H1 (cell line): ENCODE measurements at regions not wholly inside any gene's neighbourhood (a gene's known extent, or its start where the extent isn't known, plus 50 kb on each side); places are given as distances from the start of the nearest gene placed in this dataset.

Experiments
- CTCF ChIA-PET: fragments of 300-600 bp; sonication (Branson Sonifier 250); formaldehyde crosslinking; loops from one replicate; lab custom pipeline; 2021; ENCODE audit not compliant: partially characterized antibody; lab: Charles Lee
- POLR2A ChIA-PET: fragments of 300-600 bp; sonication (Branson Sonifier 250); formaldehyde crosslinking; loops from one replicate; lab custom pipeline; 2021; ENCODE audit warnings: inconsistent platforms; ENCODE audit not compliant: partially characterized antibody; lab: Charles Lee
- DNase-seq, 2 experiments: peaks; one replicate each; pipeline versions ENCODE4 v3.0.0 to v3.0.0-alpha.2; 2010 to 2022; ENCODE audit warnings: low spot score in 2 of 2, low read depth in 1 of 2, mixed read lengths in 1 of 2
- FAIRE-seq: peaks from 2 replicates; lab custom pipeline; 2011; peaks lifted over from hg19 to GRCh38; lab: Jason Lieb, UNC
- H2AFZ ChIP-seq: 2 replicates; pipeline ENCODE4 v1.8.1; 2012; ENCODE audit warnings: low read length, inconsistent platforms
- H2AK5ac ChIP-seq: 2 replicates; pipeline ENCODE4 v1.6.1; 2013; ENCODE audit warnings: low read depth, low read length
- H2BK120ac ChIP-seq: replicated peaks from 2 replicates; pipeline ENCODE3; 2013; ENCODE audit warnings: low read depth, low read length, inconsistent platforms
- H2BK12ac ChIP-seq: 2 replicates; pipeline ENCODE4 v1.6.1; 2013; ENCODE audit warnings: low read depth, low read length
- H2BK15ac ChIP-seq: 2 replicates; pipeline ENCODE4 v1.6.1; 2013; ENCODE audit warnings: low read length
- H2BK20ac ChIP-seq: 2 replicates; pipeline ENCODE4 v1.6.1; 2013; ENCODE audit warnings: low read length
- H2BK5ac ChIP-seq: 2 replicates; pipeline ENCODE4 v1.6.1; 2013; ENCODE audit warnings: low read depth, low read length
- H3K14ac ChIP-seq: 2 replicates; pipeline ENCODE4 v1.6.1; 2013; ENCODE audit warnings: inconsistent platforms; ENCODE audit not compliant: insufficient read length
- H3K18ac ChIP-seq: 2 replicates; pipeline ENCODE4 v1.6.1; 2013; ENCODE audit warnings: low read length; ENCODE audit errors: extremely low read depth
- H3K23ac ChIP-seq: 2 replicates; pipeline ENCODE4 v1.6.1; 2013; ENCODE audit warnings: inconsistent platforms; ENCODE audit not compliant: insufficient read length
- H3K23me2 ChIP-seq: 2 replicates; pipeline ENCODE4 v1.6.1; 2013; ENCODE audit warnings: low read depth, low read length
- H3K27ac ChIP-seq: 2 replicates; pipeline ENCODE4 v1.6.1; 2011; ENCODE audit warnings: low read depth, low read length, inconsistent platforms
- H3K27me3 ChIP-seq, 4 experiments: replicated peaks in 1 of 4; 1 replicate in 1 of 4; 2 replicates in 3 of 4; pipeline versions ENCODE4 v1.6.1 to v1.8.1; 2011 to 2013; ENCODE audit warnings: low read length in 3 of 4, mild to moderate bottlenecking in 3 of 4, inconsistent platforms in 2 of 4, mixed read lengths in 2 of 4, moderate library complexity in 1 of 4; ENCODE audit not compliant: control insufficient read depth in 3 of 4, insufficient read depth in 3 of 4; ENCODE audit errors: extremely low read depth in 1 of 4
- H3K36me3 ChIP-seq, 4 experiments: 2 replicates each; pipeline versions ENCODE4 v1.6.1 to v1.8.1; 2011 to 2013; ENCODE audit warnings: mild to moderate bottlenecking in 4 of 4, low read length in 3 of 4, moderate library complexity in 2 of 4, control low read depth in 1 of 4, inconsistent platforms in 1 of 4; ENCODE audit not compliant: insufficient read depth in 4 of 4, control insufficient read depth in 2 of 4
- H3K4ac ChIP-seq: replicated peaks from 2 replicates; pipeline ENCODE3; 2013; ENCODE audit warnings: low read length, low read depth, mixed read lengths, inconsistent platforms; ENCODE audit not compliant: insufficient read length
- H3K4me1 ChIP-seq, 4 experiments: replicated peaks in 1 of 4; 1 replicate in 1 of 4; 2 replicates in 3 of 4; pipeline versions ENCODE4 v1.6.1 to v1.8.1; 2011 to 2013; ENCODE audit warnings: low read length in 3 of 4, inconsistent platforms in 2 of 4, mixed read lengths in 1 of 4; ENCODE audit not compliant: insufficient read depth in 4 of 4, control insufficient read depth in 3 of 4
- H3K4me2 ChIP-seq, 2 experiments: 2 replicates each; pipeline versions ENCODE4 v1.6.1 to v1.8.1; 2011 to 2013; ENCODE audit warnings: low read depth in 2 of 2, low read length in 2 of 2, control low read depth in 1 of 2, inconsistent platforms in 1 of 2, mild to moderate bottlenecking in 1 of 2; ENCODE audit not compliant: insufficient read depth in 1 of 2
- H3K4me3 ChIP-seq, 4 experiments: fragments of 200-600, 300-600 bp in 1 of 4; sonication (generic), shearing (Covaris generic), sonication (Bioruptor Twin) in 1 of 4; 2 replicates each; pipeline versions ENCODE4 v1.5.1 to v1.8.1; 2011 to 2016; ENCODE audit warnings: low read length in 4 of 4, low read depth in 3 of 4, control low read depth in 2 of 4, inconsistent platforms in 2 of 4, mild to moderate bottlenecking in 2 of 4, mixed read lengths in 1 of 4, moderate library complexity in 1 of 4; ENCODE audit not compliant: insufficient read depth in 2 of 4; ENCODE audit errors: extremely low read depth in 1 of 4
- H3K56ac ChIP-seq: replicated peaks from 2 replicates; pipeline ENCODE3; 2013; ENCODE audit warnings: low read depth, mild to moderate bottlenecking, mixed read lengths, low read length, inconsistent platforms; ENCODE audit not compliant: insufficient read length
- H3K79me1 ChIP-seq: 2 replicates; pipeline ENCODE4 v1.6.1; 2013; ENCODE audit warnings: low read depth, low read length, control low read depth
- H3K79me2 ChIP-seq, 2 experiments: 2 replicates each; pipeline versions ENCODE4 v1.6.1 to v1.8.1; 2012 to 2013; ENCODE audit warnings: low read length in 2 of 2, mild to moderate bottlenecking in 2 of 2, inconsistent platforms in 1 of 2; ENCODE audit not compliant: insufficient read depth in 2 of 2, control insufficient read depth in 1 of 2
- H3K9ac ChIP-seq, 4 experiments: replicated peaks in 1 of 4; 1 replicate in 1 of 4; 2 replicates in 3 of 4; pipeline versions ENCODE4 v1.6.1 to v1.8.1; 2011 to 2013; ENCODE audit warnings: low read depth in 3 of 4, low read length in 3 of 4, control low read depth in 2 of 4, mild to moderate bottlenecking in 2 of 4, moderate library complexity in 2 of 4, inconsistent platforms in 1 of 4; ENCODE audit errors: extremely low read depth in 1 of 4
- H3K9me3 ChIP-seq, 2 experiments: 2 replicates each; pipeline versions ENCODE4 v1.6.1 to v1.8.1; 2012 to 2013; ENCODE audit warnings: mild to moderate bottlenecking in 2 of 2, moderate library complexity in 2 of 2, control low read depth in 1 of 2, inconsistent platforms in 1 of 2, low read depth in 1 of 2, low read length in 1 of 2, mixed read lengths in 1 of 2; ENCODE audit not compliant: insufficient read depth in 2 of 2
- H4K20me1 ChIP-seq, 2 experiments: replicated peaks in 1 of 2; 2 replicates each; pipeline versions ENCODE3 to v1.8.1; 2011 to 2013; ENCODE audit warnings: inconsistent platforms in 2 of 2, low read length in 2 of 2, mild to moderate bottlenecking in 1 of 2; ENCODE audit not compliant: insufficient read depth in 2 of 2, control insufficient read depth in 1 of 2
- H4K5ac ChIP-seq: 2 replicates; pipeline ENCODE4 v1.6.1; 2013; ENCODE audit warnings: low read length, low read depth, mixed read lengths, inconsistent platforms; ENCODE audit not compliant: insufficient read length
- H4K8ac ChIP-seq: 2 replicates; pipeline ENCODE4 v1.8.0; 2013; ENCODE audit warnings: mild to moderate bottlenecking, moderate library complexity, low read length, inconsistent platforms; ENCODE audit not compliant: insufficient read depth; ENCODE audit errors: extremely low read depth
- H4K91ac ChIP-seq: replicated peaks from 2 replicates; pipeline ENCODE3; 2013; ENCODE audit warnings: low read length, mixed read lengths, inconsistent platforms; ENCODE audit not compliant: insufficient read length
- ASH2L ChIP-seq: fragments of 200-600, 300-600 bp; sonication (generic); IDR thresholded peaks from one replicate; pipeline ENCODE4 v1.7.1; 2017; ENCODE audit warnings: low read length
- BACH1 ChIP-seq: IDR thresholded peaks from 2 replicates; pipeline ENCODE4 v1.6.1; 2012; ENCODE audit warnings: low read length, improper control_type of control experiment
- EGR1 ChIP-seq: IDR thresholded peaks from 2 replicates; pipeline ENCODE4 v1.6.1; 2011; ENCODE audit warnings: low read depth, low read length, borderline replicate concordance
- EP300 ChIP-seq, 2 experiments: IDR thresholded peaks; 1 replicate in 1 of 2; 2 replicates in 1 of 2; pipeline ENCODE4 v1.6.1; 2011 to 2012; ENCODE audit warnings: low read depth in 2 of 2, low read length in 2 of 2, mild to moderate bottlenecking in 2 of 2, borderline replicate concordance in 1 of 2, inconsistent platforms in 1 of 2, moderate library complexity in 1 of 2
- GABPA ChIP-seq: IDR thresholded peaks from 2 replicates; pipeline ENCODE4 v1.6.1; 2011; ENCODE audit warnings: mild to moderate bottlenecking, low read length, moderate library complexity, borderline replicate concordance; ENCODE audit not compliant: insufficient read depth
- JUN ChIP-seq: IDR thresholded peaks from 2 replicates; pipeline ENCODE4 v1.6.1; 2011; ENCODE audit warnings: low read depth, mild to moderate bottlenecking, improper control_type of control experiment, low read length
- JUND ChIP-seq: IDR thresholded peaks from 2 replicates; pipeline ENCODE4 v1.6.1; 2011; ENCODE audit warnings: mild to moderate bottlenecking, improper control_type of control experiment, low read length
- NANOG ChIP-seq: IDR thresholded peaks from 2 replicates; pipeline ENCODE4 v1.6.1; 2011; ENCODE audit warnings: low read length, low read depth, mild to moderate bottlenecking, inconsistent platforms; ENCODE audit not compliant: insufficient read depth, poor library complexity, severe bottlenecking
- POLR2A ChIP-seq, 2 experiments: IDR thresholded peaks; 1 replicate in 1 of 2; 2 replicates in 1 of 2; pipeline ENCODE4 v1.6.1; 2011; ENCODE audit warnings: low read depth in 2 of 2, low read length in 2 of 2, mild to moderate bottlenecking in 2 of 2; ENCODE audit errors: control extremely low read depth in 1 of 2
- SIRT6 ChIP-seq: IDR thresholded peaks from one replicate; pipeline ENCODE4 v1.7.1; 2012; ENCODE audit warnings: low read length, inconsistent platforms
- WGBS, 2 experiments: shearing (Covaris generic) in 1 of 2; methylation state at CpG; one replicate each; pipeline versions ENCODE4 v1.1.6 to v1.1.7; 2013 to 2015; ENCODE audit warnings: low lambda C conversion rate in 2 of 2, mixed read lengths in 2 of 2, inconsistent platforms in 1 of 2, low coverage in 1 of 2, missing lambda C conversion rate in 1 of 2; ENCODE audit not compliant: insufficient replicate concordance in 2 of 2, insufficient coverage in 1 of 2, insufficient read length in 1 of 2; ENCODE audit errors: extremely low coverage in 1 of 2, missing lambda C conversion rate in 1 of 2; 5-methylcytosine and 5-hydroxymethylcytosine counted together

DNA sequence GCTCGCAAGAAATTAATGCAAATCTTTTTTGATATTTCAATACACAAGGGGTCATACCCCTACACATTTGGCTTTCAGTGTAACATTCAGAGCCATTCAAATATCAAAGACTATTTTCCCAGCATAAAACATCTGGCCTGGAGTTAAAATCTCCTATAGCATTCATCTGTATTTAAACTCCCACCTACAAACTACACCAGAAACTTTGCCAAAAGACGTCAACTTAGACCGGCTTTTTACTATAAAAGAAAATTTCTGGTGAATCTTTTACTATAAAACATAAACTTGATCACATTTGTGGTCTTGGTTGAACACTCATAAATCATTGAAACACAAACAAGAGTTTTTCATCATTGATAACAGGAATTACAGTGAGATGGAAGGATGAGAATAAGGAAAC is 473.3 kb upstream of the DCN start:
- Histone ChIP-seq H2BK20ac (no peak overlapping the region), H4K20me1 (no peaks in the 10 kb centered on the region), H2BK15ac (no peak overlapping the region), H3K27ac (no peak overlapping the region), H4K91ac (no peak overlapping the region), H3K79me2 (no peaks in the 10 kb centered on the region), H2BK5ac (no peak overlapping the region), H3K23ac (no peak overlapping the region), H2BK120ac (no peak overlapping the region), H4K5ac (no peak overlapping the region), H3K4me2 (no peak overlapping the region), H2AFZ (no peak overlapping the region), H3K27me3 (no peaks in the 10 kb centered on the region), H3K9ac (no peak overlapping the region), H2AK5ac (no peak overlapping the region), H4K8ac (no peak overlapping the region), H3K18ac (no peak overlapping the region), H3K14ac (no peak overlapping the region), H3K4me1 (no peaks in the 10 kb centered on the region), H3K23me2 (no peaks in the 10 kb centered on the region), H3K79me1 (no peaks in the 10 kb centered on the region), H3K4me3 (no peak overlapping the region), H3K4ac (no peak overlapping the region), H2BK12ac (no peak overlapping the region), H3K36me3 (no peaks in the 10 kb centered on the region), H3K9me3 (no peaks in the 10 kb centered on the region), H3K56ac (no peak overlapping the region)
- ChIA-PET POLR2A (no interaction called here), CTCF (no interaction called here)
- 95% methylated on average over 3 of the region's 3 CpGs; no CpG with 5 or more reads in 1 of the 2 experiments for WGBS, 2 experiments
- DNase-seq = no peak
- no peak for FAIRE-seq
- no peak for TF ChIP-seq SIRT6
- TF ChIP-seq NANOG = no peak
- no peak for TF ChIP-seq JUND
- no peak for TF ChIP-seq BACH1
- no peak for TF ChIP-seq EP300 (IDR thresholded peaks at IDR 0.05; ENCODE audit: borderline replicate concordance in 1 of 2, low read depth in 2 of 2, low read length in 2 of 2)
- no peak for TF ChIP-seq JUN
- no peak for TF ChIP-seq EGR1
- TF ChIP-seq POLR2A (IDR thresholded peaks at IDR 0.05; ENCODE audit: control extremely low read depth in 1 of 2, low read depth in 2 of 2, low read length in 2 of 2) = no peak
- TF ChIP-seq GABPA = no peak
- no peak for TF ChIP-seq ASH2L
